ENCODE measurements at regions not wholly inside any gene's neighbourhood (a gene's known extent, or its start where the extent isn't known, plus 50 kb on each side); places are given as distances from the start of the nearest gene placed in this dataset.

- DNase-seq: no peak
Measured at GRCh38 chr22:48185071-48186055, 1422.9 kb downstream of the TBC1D22A start.

GRCh38 chr22:48182846-48183805 lies 1420.7 kb downstream of the TBC1D22A start:
- DNase-seq: no peak

GRCh38 chr22:48182031-48182430 lies 1419.6 kb downstream of the TBC1D22A start:
- DNase-seq: no peak

- DNase-seq: no peak
Measured at GRCh38 chr22:48181263-48181955, 1419.0 kb downstream of the TBC1D22A start.

GRCh38 chr22:48180631-48181030 lies 1418.2 kb downstream of the TBC1D22A start:
- no peak for DNase-seq

- DNase-seq: no peak
Measured at GRCh38 chr22:48179571-48180546, 1417.4 kb downstream of the TBC1D22A start.

GRCh38 chr22:48178536-48178935 lies 1416.1 kb downstream of the TBC1D22A start:
- no peak for DNase-seq

GRCh38 chr22:48177631-48178030 lies 1415.2 kb downstream of the TBC1D22A start:
- DNase-seq: no peak

- no peak for DNase-seq
Measured at GRCh38 chr22:48175721-48176120, 1413.3 kb downstream of the TBC1D22A start.

- no peak for DNase-seq
Measured at GRCh38 chr22:48173773-48174160, 1411.3 kb downstream of the TBC1D22A start.

GRCh38 chr22:48173061-48173772 lies 1410.8 kb downstream of the TBC1D22A start:
- peak; percentile 5 for DNase-seq

GRCh38 chr22:48171271-48171691 lies 1408.8 kb downstream of the TBC1D22A start:
- no peak for DNase-seq

- no peak for DNase-seq
Measured at GRCh38 chr22:48169227-48169626, 1406.8 kb downstream of the TBC1D22A start.

GRCh38 chr22:48167238-48167637 lies 1404.8 kb downstream of the TBC1D22A start:
- DNase-seq: no peak

- DNase-seq: no peak
Measured at GRCh38 chr22:48161298-48161697, 1398.8 kb downstream of the TBC1D22A start.

- DNase-seq: no peak
Measured at GRCh38 chr22:48157676-48158075, 1395.2 kb downstream of the TBC1D22A start.

GRCh38 chr22:48156603-48157355 lies 1394.3 kb downstream of the TBC1D22A start:
- DNase-seq: no peak

- no peak for DNase-seq
Measured at GRCh38 chr22:48155446-48155845, 1393.0 kb downstream of the TBC1D22A start.

- no peak for DNase-seq
Measured at GRCh38 chr22:48154943-48155240, 1392.4 kb downstream of the TBC1D22A start.
